PC-3 (cell line): ENCODE measurements at regions not wholly inside any gene's neighbourhood (a gene's known extent, or its start where the extent isn't known, plus 50 kb on each side); places are given as distances from the start of the nearest gene placed in this dataset.

ENCODE experiments used
- ATAC-seq: fragments of 200-7000 bp; cut with Tn5 transposase; 2 replicates; pipeline ENCODE4 v1.9.1; 2020; ENCODE audit warnings: mild to moderate bottlenecking, moderate library complexity
- BruUV-seq: library from RNA; stranded (reverse); fragments of 400-500 nt; replicated peaks from 2 replicates; lab custom pipeline; 2021; lab: Mats Ljungman, UMichigan
- CTCF ChIA-PET: fragments of 300-600 bp; sonication (Branson Sonifier 250); formaldehyde crosslinking; loops from one replicate; lab custom pipeline; 2022; ENCODE audit warnings: antibody characterized with exemption; lab: Charles Lee
- POLR2A ChIA-PET: fragments of 300-600 bp; sonication (Branson Sonifier 250); formaldehyde crosslinking; loops from one replicate; lab custom pipeline; 2022; ENCODE audit warnings: antibody characterized with exemption; ENCODE audit not compliant: unreplicated experiment; lab: Charles Lee
- DNase-seq: peaks from one replicate; pipeline ENCODE4 v3.0.0-alpha.2; 2015
- H2AFZ ChIP-seq: fragments of 300-600 bp; sonication (generic); 2 replicates; pipeline ENCODE4 v1.6.0; 2016; ENCODE audit warnings: antibody characterized with exemption, low read length
- H3F3A ChIP-seq: fragments of 300-600 bp; sonication (generic); one replicate; pipeline ENCODE4 v1.6.0; 2017; ENCODE audit warnings: antibody characterized with exemption, low read length, control low read depth, mild to moderate bottlenecking; ENCODE audit not compliant: unreplicated experiment
- H3K27ac ChIP-seq: fragments of 300-600 bp; sonication (generic); 2 replicates; pipeline ENCODE4 v1.5.1; 2016; ENCODE audit warnings: mild to moderate bottlenecking, low read length
- H3K27me3 ChIP-seq: fragments of 300-600 bp; sonication (generic); 2 replicates; pipeline ENCODE4 v1.6.1; 2016; ENCODE audit warnings: low read length, mixed read lengths
- H3K36me3 ChIP-seq: fragments of 300-600 bp; sonication (generic); 2 replicates; pipeline ENCODE4 v1.6.1; 2016; ENCODE audit warnings: low read depth, mixed run types, low read length, mixed read lengths
- H3K4me1 ChIP-seq: fragments of 300-600 bp; sonication (generic); 2 replicates; pipeline ENCODE4 v1.5.1; 2016; ENCODE audit warnings: low read length; ENCODE audit not compliant: insufficient read depth
- H3K4me2 ChIP-seq: fragments of 300-600 bp; sonication (generic); 2 replicates; pipeline ENCODE4 v1.6.0; 2016; ENCODE audit warnings: low read length
- H3K4me3 ChIP-seq: fragments of 300-600 bp; sonication (generic); 2 replicates; pipeline ENCODE4 v1.5.1; 2016; ENCODE audit warnings: mild to moderate bottlenecking, low read length, mixed read lengths
- H3K79me2 ChIP-seq: fragments of 300-600 bp; sonication (generic); 2 replicates; pipeline ENCODE4 v1.6.1; 2017; ENCODE audit warnings: low read length, mixed read lengths
- H3K9ac ChIP-seq: fragments of 300-600 bp; sonication (generic); 2 replicates; pipeline ENCODE4 v1.6.0; 2016; ENCODE audit warnings: mild to moderate bottlenecking, low read length
- H3K9me2 ChIP-seq: fragments of 300-600 bp; sonication (generic); replicated peaks from 2 replicates; pipeline ENCODE4 v1.6.1; 2016; ENCODE audit warnings: mixed run types, low read length, mixed read lengths
- H3K9me3 ChIP-seq: fragments of 300-600 bp; sonication (generic); 2 replicates; pipeline ENCODE4 v1.6.1; 2016; ENCODE audit warnings: low read length, mixed read lengths
- H4K20me1 ChIP-seq: fragments of 300-600 bp; sonication (generic); 2 replicates; pipeline ENCODE4 v1.6.1; 2016; ENCODE audit warnings: low read length, mixed read lengths
- CTCF ChIP-seq: fragments of 300-600 bp; sonication (generic); conservative IDR thresholded peaks from 2 replicates; pipeline ENCODE4 v1.5.1; 2017; ENCODE audit warnings: antibody characterized with exemption, low read depth, mild to moderate bottlenecking, low read length
- EZH2 ChIP-seq: fragments of 300-600 bp; sonication (generic); IDR thresholded peaks from one replicate; pipeline ENCODE4 v1.6.1; 2017; ENCODE audit warnings: antibody characterized with exemption, mild to moderate bottlenecking, low read length; ENCODE audit not compliant: unreplicated experiment
- EZH2phosphoT487 ChIP-seq: fragments of 300-600 bp; sonication (generic); IDR thresholded peaks from 2 replicates; pipeline ENCODE4 v1.6.1; 2018; ENCODE audit warnings: mild to moderate bottlenecking, antibody characterized with exemption, low read length, borderline replicate concordance
- intact Hi-C: fragments of 100-400 bp; cut with micrococcal nuclease; formaldehyde crosslinking; loops from 2 replicates; pipeline ENCODE4 v1.9.0; 2023

GRCh38 chr5:26495437-26495836 is 542.9 kb downstream of the CDH9 start:
- intact Hi-C loops, result no loop called here
- no peaks in the 10 kb centered on the region for H3F3A ChIP-seq
- no peak overlapping the region for H3K9ac ChIP-seq
- DNase-seq, result no peak
- H3K4me3 ChIP-seq, result no peak overlapping the region
- POLR2A ChIA-PET, result no interaction called here
- no peak for TF ChIP-seq EZH2
- no peak for TF ChIP-seq CTCF
- no peak for TF ChIP-seq EZH2phosphoT487
- H3K9me3 ChIP-seq, result peaks cover 9% of the 10 kb centered on the region
- no TSS peak for BruUV-seq
- no peak for ATAC-seq
- H4K20me1 ChIP-seq, result no peaks in the 10 kb centered on the region
- H3K36me3 ChIP-seq, result no peaks in the 10 kb centered on the region
- H3K9me2 ChIP-seq, result no peaks in the 10 kb centered on the region
- CTCF ChIA-PET, result no interaction called here
- no peak overlapping the region for H3K4me2 ChIP-seq
- H3K27me3 ChIP-seq, result no peaks in the 10 kb centered on the region
- no peaks in the 10 kb centered on the region for H3K79me2 ChIP-seq
- no peaks in the 10 kb centered on the region for H3K4me1 ChIP-seq
- H3K27ac ChIP-seq, result no peak overlapping the region
- no peak overlapping the region for H2AFZ ChIP-seq

GRCh38 chr5:26492906-26493459 is 545.4 kb downstream of the CDH9 start:
- H3K9ac ChIP-seq, result no peak overlapping the region
- no peaks in the 10 kb centered on the region for H3K27me3 ChIP-seq
- intact Hi-C loops, result no loop called here
- H3K36me3 ChIP-seq, result no peaks in the 10 kb centered on the region
- no peaks in the 10 kb centered on the region for H3K4me1 ChIP-seq
- no TSS peak for BruUV-seq
- ChIA-PET CTCF (no interaction called here), POLR2A (no interaction called here)
- H3F3A ChIP-seq, result no peaks in the 10 kb centered on the region
- no peaks in the 10 kb centered on the region for H3K79me2 ChIP-seq
- no peak overlapping the region for H2AFZ ChIP-seq
- H3K9me2 ChIP-seq, result no peaks in the 10 kb centered on the region
- no peak overlapping the region for H3K4me3 ChIP-seq
- TF ChIP-seq CTCF (no peak), EZH2 (no peak), EZH2phosphoT487 (no peak)
- ATAC-seq (no peak), DNase-seq (no peak)
- H3K4me2 ChIP-seq, result no peak overlapping the region
- H4K20me1 ChIP-seq, result no peaks in the 10 kb centered on the region
- H3K9me3 ChIP-seq, result peaks cover 9% of the 10 kb centered on the region
- H3K27ac ChIP-seq, result no peak overlapping the region

- Histone ChIP-seq H4K20me1 (no peaks in the 10 kb centered on the region), H3K27ac (no peak overlapping the region), H3K9me3 (peaks cover 2% of the 10 kb centered on the region), H3F3A (no peaks in the 10 kb centered on the region), H3K27me3 (no peaks in the 10 kb centered on the region), H3K36me3 (no peaks in the 10 kb centered on the region), H3K9ac (no peak overlapping the region), H3K9me2 (no peaks in the 10 kb centered on the region), H3K79me2 (no peaks in the 10 kb centered on the region), H3K4me3 (no peak overlapping the region), H3K4me1 (no peaks in the 10 kb centered on the region), H3K4me2 (no peak overlapping the region), H2AFZ (no peak overlapping the region)
- intact Hi-C loops, result loop anchor here (2.0 to 10.0 kb wide), 2 partner anchors 213 to 943 kb away; no protein-coding TSS in a partner anchor
- no peak for DNase-seq
- no peak for ATAC-seq
- no peak for TF ChIP-seq EZH2
- no peak for TF ChIP-seq EZH2phosphoT487
- no peak; the same call in 1 of the 2 replicates for TF ChIP-seq CTCF
- no TSS peak for BruUV-seq
- ChIA-PET CTCF (no interaction called here), POLR2A (no interaction called here)
Measured at GRCh38 chr5:26487553-26487952, 550.8 kb downstream of the CDH9 start.
